NCI-H2107 (cell line): ENCODE measurements at regions not wholly inside any gene's neighbourhood (a gene's known extent, or its start where the extent isn't known, plus 50 kb on each side); places are given as distances from the start of the nearest gene placed in this dataset.

ENCODE experiments used
- DNase-seq: peaks from one replicate; lab custom pipeline; 2025; lab: John Stamatoyannopoulos, UW

- no peak for DNase-seq
These were observed 105.8 kb upstream of the MAGEB18 start for GRCh38 chrX:26032111-26032912.

- no peak for DNase-seq
These were observed 100.8 kb upstream of the MAGEB18 start for GRCh38 chrX:26037367-26037766.

- DNase-seq = no peak
These were observed 88.0 kb upstream of the MAGEB18 start for GRCh38 chrX:26050099-26050498.

DNA sequence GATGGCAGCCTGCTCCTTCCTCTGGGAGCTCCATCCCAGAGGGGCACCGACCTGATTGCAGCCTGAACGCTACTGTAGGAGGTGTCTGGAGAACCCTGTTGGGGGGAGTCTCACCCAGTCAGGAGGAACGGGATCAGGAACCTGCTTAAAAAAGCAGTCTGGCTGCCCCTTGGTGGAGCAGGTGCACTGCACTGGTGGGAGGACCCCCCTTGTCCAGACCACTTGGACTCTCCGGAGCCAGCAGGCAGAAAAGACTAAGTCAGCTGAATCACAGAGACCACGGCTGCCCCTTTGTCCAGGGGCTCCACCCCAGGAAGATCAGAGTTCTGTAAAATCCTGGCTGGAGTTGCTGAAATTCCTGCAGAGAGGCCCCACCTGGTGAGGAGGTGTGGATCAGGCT lies 67.3 kb upstream of the MAGEB18 start:
- DNase-seq = no peak

- DNase-seq = no peak
These were observed 66.5 kb upstream of the MAGEB18 start for GRCh38 chrX:26071618-26072017.

GRCh38 chrX:26083093-26083492 lies 55.0 kb upstream of the MAGEB18 start:
- no peak for DNase-seq
